GM12892 (cell line): ENCODE measurements at regions not wholly inside any gene's neighbourhood (a gene's known extent, or its start where the extent isn't known, plus 50 kb on each side); places are given as distances from the start of the nearest gene placed in this dataset.

Experiments
- POLR2A ChIP-seq: IDR thresholded peaks from 2 replicates; pipeline ENCODE4 v1.6.1; 2011; ENCODE audit warnings: low read depth, low read length, control low read depth
- POLR2AphosphoS5 ChIP-seq: IDR thresholded peaks from 2 replicates; pipeline ENCODE4 v1.6.1; 2011; ENCODE audit warnings: low read depth, low read length, control low read depth
- TAF1 ChIP-seq: IDR thresholded peaks from 2 replicates; pipeline ENCODE4 v1.6.1; 2011; ENCODE audit warnings: low read depth, mild to moderate bottlenecking, control low read depth, low read length, borderline replicate concordance

GRCh38 chr2:21451403-21451802 is 327.6 kb downstream of the TDRD15 start:
- TF ChIP-seq POLR2AphosphoS5 = no peak
- TF ChIP-seq POLR2A = no peak
- no peak for TF ChIP-seq TAF1
